Pancreas (tissue), 10 donors: ENCODE measurements at regions not wholly inside any gene's neighbourhood (a gene's known extent, or its start where the extent isn't known, plus 50 kb on each side); places are given as distances from the start of the nearest gene placed in this dataset.
A peak's percentile ranks its signal among the peaks of the same experiment; 100 is the strongest.

ENCODE experiments used
- ATAC-seq, 4 donors: fragments of 200-7000 bp; cut with Tn5 transposase; one replicate each; pipeline versions ENCODE4 v1.8.0 to v1.9.1; 2020; ENCODE audit warnings: mild to moderate bottlenecking in 4 of 4, moderate library complexity in 4 of 4
- DNase-seq, 6 donors: peaks; one replicate each; pipeline ENCODE4 v3.0.0-alpha.2; 2020
- FAIRE-seq: peaks from 2 replicates; lab custom pipeline; 2012; peaks lifted over from hg19 to GRCh38; lab: Jason Lieb, UNC
- H3K27ac ChIP-seq, 4 donors: fragments of 200-600 bp; sonication (generic); 1 replicate in 3 of 4; 2 replicates in 1 of 4; pipeline versions ENCODE4 v1.5.0 to v1.8.0; 2020
- H3K27me3 ChIP-seq, 4 donors: fragments of 200-600 bp; one replicate each; pipeline ENCODE4 v1.8.0; 2021
- H3K36me3 ChIP-seq, 3 donors: fragments of 200-600 bp; sonication (generic) in 1 of 3; one replicate each; pipeline versions ENCODE4 v1.5.0 to v1.8.0; 2020 to 2021
- H3K4me1 ChIP-seq, 3 donors: fragments of 200-600 bp; one replicate each; pipeline ENCODE4 v1.8.0; 2021
- H3K4me3 ChIP-seq, 4 donors: fragments of 200-600 bp; sonication (generic) in 2 of 4; one replicate each; pipeline versions ENCODE4 v1.5.0 to v1.8.0; 2020 to 2021
- H3K9me3 ChIP-seq, 4 donors: fragments of 200-600 bp; one replicate each; pipeline ENCODE4 v1.8.0; 2021
- WGBS, 2 donors: extraction: QIAGEN DNeasy Blood & Tissue Kit; methylation state at CpG; one replicate each; pipeline ENCODE4 v1.1.7; 2013; 5-methylcytosine and 5-hydroxymethylcytosine counted together
- intact Hi-C, 3 donors: fragments of 100-400 bp; cut with DNase I; formaldehyde crosslinking; loops; one replicate each; pipeline versions ENCODE4 v1.11.1 to v1.14.2; 2022
- TF ChIP-seq, protein P1 (sequence below), 4 donors: fragments of 200-600 bp; sonication (generic) in 3 of 4; IDR thresholded peaks; one replicate each; pipeline versions ENCODE4 v1.5.0 to v1.8.0; 2021; ENCODE audit warnings: antibody characterized with exemption in 4 of 4
- donor health status: healthy with polysubstance abuse.
- donor health status: DM: no; HTN: no; CAD: no; lungs with moderate emphysema.
- donor health status: DM: no; HTN: no; CAD: no.
- donor health status: control.
- donor health status: control.
- donor health status: Bipolar disorder and iron deficiency.
- donor health status: DM: yes; HTN: yes; CAD: no.
- donor health status: DM: no; HTN: no; CAD: no.
- donor health status: DM: no; HTN: no; CAD: no.
- donor health status: DM: yes; HTN: yes; CAD: no.

DNA sequence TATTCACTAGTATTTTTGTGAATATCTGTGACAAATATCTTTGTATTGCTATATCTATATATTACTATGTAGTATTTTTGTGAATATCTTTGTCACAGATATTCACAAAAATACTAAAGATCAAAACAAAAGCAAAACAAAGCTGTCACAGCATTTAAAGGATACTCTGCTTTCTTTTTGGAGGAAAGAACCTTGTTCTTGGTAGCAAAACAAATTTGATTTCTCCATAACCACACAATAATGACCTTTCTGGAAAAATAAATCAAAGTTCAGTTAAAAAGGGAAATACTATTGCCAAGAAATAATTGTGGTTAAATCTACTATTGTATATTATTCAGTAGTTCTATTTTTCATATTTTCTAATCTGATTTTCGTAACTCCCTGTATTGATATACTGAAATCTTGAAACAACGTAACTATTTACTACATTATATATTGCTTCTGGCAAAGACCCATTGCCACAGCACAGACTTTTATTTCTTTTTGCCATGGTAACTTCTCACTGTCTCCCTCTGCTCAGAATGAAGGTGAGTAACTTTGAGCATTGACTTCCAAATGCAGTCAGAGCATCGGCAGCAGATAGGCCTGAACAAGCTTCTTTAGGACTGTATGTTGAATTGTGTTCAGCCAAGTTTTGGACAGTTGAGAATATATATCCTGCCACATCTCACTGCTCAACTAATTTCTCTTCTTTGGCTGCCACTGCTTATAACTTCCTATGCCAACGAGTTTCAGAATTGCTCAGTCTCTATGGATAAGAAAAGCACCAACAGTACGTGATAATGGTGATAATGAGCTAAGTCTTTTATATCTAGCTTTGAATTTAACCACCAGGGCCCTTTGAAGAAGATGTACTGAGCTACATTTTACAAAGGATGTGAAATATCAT lies 1097.2 kb upstream of the GJE1 start:
- no peaks in the 10 kb centered on the region for H3K36me3 ChIP-seq
- ATAC-seq (no peak), DNase-seq (no peak), FAIRE-seq (no peak)
- intact Hi-C loops: no loop called here
- H3K4me1 ChIP-seq: no peaks in the 10 kb centered on the region
- 68 to 80% methylated on average over 5 of the region's 5 CpGs for WGBS, 2 donors
- H3K4me3 ChIP-seq: no peak overlapping the region
- H3K9me3 ChIP-seq: no peaks in the 10 kb centered on the region
- H3K27ac ChIP-seq: no peak overlapping the region
- H3K27me3 ChIP-seq: no peaks in the 10 kb centered on the region
- TF ChIP-seq, protein P1, sequence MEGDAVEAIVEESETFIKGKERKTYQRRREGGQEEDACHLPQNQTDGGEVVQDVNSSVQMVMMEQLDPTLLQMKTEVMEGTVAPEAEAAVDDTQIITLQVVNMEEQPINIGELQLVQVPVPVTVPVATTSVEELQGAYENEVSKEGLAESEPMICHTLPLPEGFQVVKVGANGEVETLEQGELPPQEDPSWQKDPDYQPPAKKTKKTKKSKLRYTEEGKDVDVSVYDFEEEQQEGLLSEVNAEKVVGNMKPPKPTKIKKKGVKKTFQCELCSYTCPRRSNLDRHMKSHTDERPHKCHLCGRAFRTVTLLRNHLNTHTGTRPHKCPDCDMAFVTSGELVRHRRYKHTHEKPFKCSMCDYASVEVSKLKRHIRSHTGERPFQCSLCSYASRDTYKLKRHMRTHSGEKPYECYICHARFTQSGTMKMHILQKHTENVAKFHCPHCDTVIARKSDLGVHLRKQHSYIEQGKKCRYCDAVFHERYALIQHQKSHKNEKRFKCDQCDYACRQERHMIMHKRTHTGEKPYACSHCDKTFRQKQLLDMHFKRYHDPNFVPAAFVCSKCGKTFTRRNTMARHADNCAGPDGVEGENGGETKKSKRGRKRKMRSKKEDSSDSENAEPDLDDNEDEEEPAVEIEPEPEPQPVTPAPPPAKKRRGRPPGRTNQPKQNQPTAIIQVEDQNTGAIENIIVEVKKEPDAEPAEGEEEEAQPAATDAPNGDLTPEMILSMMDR (IDR thresholded peaks at IDR 0.05): no peak

DNA sequence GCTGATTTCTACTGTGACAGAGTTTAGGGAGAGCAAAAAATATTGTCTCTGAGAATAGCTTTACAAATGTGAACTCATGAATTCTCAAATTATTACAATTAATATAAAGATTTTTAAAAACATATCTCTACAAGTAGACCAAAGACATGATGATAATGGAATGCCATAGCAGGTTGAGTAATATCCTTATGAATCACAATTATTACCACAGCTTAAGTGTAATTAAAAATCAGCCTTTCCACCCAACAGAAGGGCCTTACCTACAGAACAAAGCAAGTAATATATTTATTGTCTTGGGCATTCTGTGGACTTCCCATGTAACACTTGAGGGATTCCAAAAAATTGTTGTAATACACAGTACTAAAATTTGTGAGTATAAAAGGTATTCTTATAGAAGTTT lies 1099.6 kb upstream of the GJE1 start:
- Histone ChIP-seq H3K27me3 (no peaks in the 10 kb centered on the region), H3K4me1 (no peaks in the 10 kb centered on the region), H3K27ac (no peak overlapping the region), H3K36me3 (no peaks in the 10 kb centered on the region), H3K9me3 (no peaks in the 10 kb centered on the region), H3K4me3 (no peak overlapping the region)
- TF ChIP-seq, protein P1 (IDR thresholded peaks at IDR 0.05): no peak
- no peak for DNase-seq
- no peak for ATAC-seq
- intact Hi-C loops: no loop called here
- FAIRE-seq: no peak

DNA sequence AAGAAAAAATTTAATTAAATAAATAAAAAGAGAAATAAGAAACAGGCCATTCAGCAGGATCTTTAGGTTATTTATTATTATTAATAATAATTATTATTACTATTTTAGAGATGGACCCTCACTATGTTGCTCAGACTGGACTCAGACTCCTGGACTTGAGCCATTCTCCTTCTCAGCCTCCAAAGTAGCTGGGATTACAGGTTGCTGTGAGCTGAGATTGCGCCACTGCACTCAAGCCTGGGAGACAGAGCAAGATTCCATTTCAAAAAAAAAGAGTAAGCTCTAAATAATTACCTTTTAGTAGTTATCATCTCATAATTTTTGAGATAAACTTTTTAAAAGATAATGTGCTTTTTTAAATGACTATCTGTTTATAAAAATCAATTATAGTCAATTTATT lies 1102.8 kb upstream of the GJE1 start:
- FAIRE-seq (no peak), ATAC-seq (no peak), DNase-seq (no peak)
- TF ChIP-seq, protein P1 (IDR thresholded peaks at IDR 0.05): no peak
- Histone ChIP-seq H3K9me3 (no peaks in the 10 kb centered on the region), H3K27me3 (no peaks in the 10 kb centered on the region), H3K36me3 (no peaks in the 10 kb centered on the region), H3K27ac (no peak overlapping the region), H3K4me1 (peaks cover 0 to 4% (median 0%) of the 10 kb centered on the region in 3 donors), H3K4me3 (no peak overlapping the region)
- 94 to 95% methylated on average over 1 of the region's 1 CpG for WGBS, 2 donors
- intact Hi-C loops: no loop called here

- Histone ChIP-seq H3K4me3 (no peak overlapping the region), H3K27ac (no peak overlapping the region), H3K36me3 (no peaks in the 10 kb centered on the region), H3K27me3 (no peaks in the 10 kb centered on the region), H3K4me1 (peaks cover 0 to 4% (median 0%) of the 10 kb centered on the region in 3 donors), H3K9me3 (no peaks in the 10 kb centered on the region)
- no peak for FAIRE-seq
- TF ChIP-seq, protein P1 (IDR thresholded peaks at IDR 0.05): no peak
- WGBS, 2 donors: 41 to 46% methylated on average over 2 of the region's 2 CpGs
- no peak for ATAC-seq
- intact Hi-C loops: no loop called here
- no peak for DNase-seq
These were observed 1103.9 kb upstream of the GJE1 start for GRCh38 chr6:141028791-141029280.

DNA sequence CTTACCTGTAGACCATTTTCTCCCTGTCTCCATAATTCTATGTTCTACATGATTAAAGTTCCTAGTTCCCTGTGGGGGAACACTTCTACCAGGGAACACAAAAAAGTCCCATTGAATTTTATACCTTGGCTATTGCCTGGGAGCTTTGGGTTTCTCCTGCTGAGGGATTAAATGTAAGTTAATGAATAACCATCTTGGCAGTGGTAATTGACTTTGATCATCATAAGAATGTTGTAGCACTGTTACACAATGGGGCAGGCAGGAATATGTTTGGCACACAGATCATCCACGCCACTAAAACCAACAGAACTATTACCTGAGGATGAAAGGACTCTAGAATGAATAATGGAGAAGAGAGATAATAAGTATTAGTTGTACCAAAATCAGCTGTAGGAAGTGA lies 1106.2 kb upstream of the GJE1 start:
- WGBS, 2 donors: 12 to 14% methylated on average over 1 of the region's 1 CpG
- Histone ChIP-seq H3K4me3 (no peak overlapping the region), H3K27me3 (no peaks in the 10 kb centered on the region), H3K36me3 (no peaks in the 10 kb centered on the region), H3K4me1 (peaks cover 0 to 4% (median 0%) of the 10 kb centered on the region in 3 donors), H3K9me3 (no peaks in the 10 kb centered on the region), H3K27ac (peak overlapping the region in 1 of 4 donors; percentile 25)
- peak; percentile 91 to 100 (median 98) for ATAC-seq
- peak in 2 of 6 donors; percentile 39 to 40 for DNase-seq
- TF ChIP-seq, protein P1 (IDR thresholded peaks at IDR 0.05): no peak
- FAIRE-seq: no peak
- intact Hi-C loops: no loop called here
